ENCODE measurements at regions not wholly inside any gene's neighbourhood (a gene's known extent, or its start where the extent isn't known, plus 50 kb on each side); places are given as distances from the start of the nearest gene placed in this dataset.
"Not testable (repeated sequence)": the region's sequence is repeated elsewhere in the genome, so short reads cannot be mapped to it uniquely, and the experiment has no call there.

DNA sequence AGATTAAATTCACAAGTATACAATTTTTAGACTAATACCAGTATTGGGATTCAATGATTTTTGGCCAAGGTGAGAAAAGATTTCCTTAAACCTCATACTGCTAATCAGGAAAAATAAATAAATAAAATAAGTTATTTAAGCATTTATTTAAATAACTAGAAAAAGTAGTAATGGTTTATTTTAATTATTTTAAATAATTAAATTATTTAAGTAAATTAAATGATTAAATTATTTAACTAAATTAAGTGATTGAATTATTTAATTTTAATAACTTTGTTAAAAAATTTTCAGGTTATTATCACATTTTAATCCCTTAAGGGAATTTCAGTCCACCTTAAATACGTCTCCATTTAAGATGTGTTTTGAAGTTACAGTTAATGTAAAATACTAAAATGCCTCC, 1831.5 kb upstream of the MIR17HG start:
- ATAC-seq = no peak

DNA sequence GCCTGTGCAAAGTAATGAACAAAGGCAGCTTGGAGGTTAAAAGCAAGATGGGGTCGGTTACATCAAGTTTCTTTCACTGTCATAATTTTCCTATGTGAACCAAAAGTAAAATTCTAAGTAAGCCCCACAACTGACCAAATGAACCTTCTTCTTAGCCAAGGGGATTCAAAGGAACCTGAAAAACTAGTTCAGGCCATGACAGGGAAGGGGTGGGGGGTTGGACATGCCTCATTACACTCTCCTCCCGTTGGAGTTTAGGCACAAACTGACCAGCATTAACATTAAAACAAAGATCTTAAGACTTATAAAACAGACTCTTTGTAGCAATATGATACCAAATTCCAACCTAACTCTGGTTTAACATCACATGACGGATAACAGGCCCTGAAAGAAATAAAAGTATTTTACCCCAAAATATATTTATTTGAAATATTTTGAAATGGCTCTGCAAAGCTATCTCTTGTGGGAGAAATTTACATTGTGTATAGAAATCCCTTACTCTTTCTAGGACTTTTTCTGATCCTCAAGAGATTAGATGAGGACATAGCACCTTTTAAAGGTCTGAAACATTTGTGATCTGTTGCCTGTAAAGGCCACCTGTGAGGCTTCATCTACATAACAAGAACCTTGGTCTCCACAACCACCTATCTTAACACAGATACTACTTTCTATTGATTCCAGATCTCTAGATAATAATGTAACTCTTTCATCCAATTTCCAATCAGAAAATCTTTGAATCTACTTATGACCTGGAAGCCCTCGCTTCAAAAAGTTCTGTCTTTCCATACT, 1829.0 kb upstream of the MIR17HG start:
- peaks cover 0 to 12% (median 0%) of the 10 kb centered on the region in 11 donors for H3K9me3 ChIP-seq
- DNase-seq = no peak
- intact Hi-C loops (cut with DNase I) = loop anchor here in 1 of 10 donors (10.0 kb wide), 1 partner anchor 64 kb away; no protein-coding TSS in a partner anchor
- 80 to 82% methylated on average over 4 of the region's 4 CpGs for WGBS, 2 donors
- no peak overlapping the region for H3K4me3 ChIP-seq
- H3K4me1 ChIP-seq = peaks cover 0 to 16% (median 0%) of the 10 kb centered on the region in 9 donors
- H3K27ac ChIP-seq = no peak overlapping the region
- no peaks in the 10 kb centered on the region for H3K36me3 ChIP-seq
- H3K27me3 ChIP-seq = no peaks in the 10 kb centered on the region
- no peak for ATAC-seq
- TF ChIP-seq, protein P1, sequence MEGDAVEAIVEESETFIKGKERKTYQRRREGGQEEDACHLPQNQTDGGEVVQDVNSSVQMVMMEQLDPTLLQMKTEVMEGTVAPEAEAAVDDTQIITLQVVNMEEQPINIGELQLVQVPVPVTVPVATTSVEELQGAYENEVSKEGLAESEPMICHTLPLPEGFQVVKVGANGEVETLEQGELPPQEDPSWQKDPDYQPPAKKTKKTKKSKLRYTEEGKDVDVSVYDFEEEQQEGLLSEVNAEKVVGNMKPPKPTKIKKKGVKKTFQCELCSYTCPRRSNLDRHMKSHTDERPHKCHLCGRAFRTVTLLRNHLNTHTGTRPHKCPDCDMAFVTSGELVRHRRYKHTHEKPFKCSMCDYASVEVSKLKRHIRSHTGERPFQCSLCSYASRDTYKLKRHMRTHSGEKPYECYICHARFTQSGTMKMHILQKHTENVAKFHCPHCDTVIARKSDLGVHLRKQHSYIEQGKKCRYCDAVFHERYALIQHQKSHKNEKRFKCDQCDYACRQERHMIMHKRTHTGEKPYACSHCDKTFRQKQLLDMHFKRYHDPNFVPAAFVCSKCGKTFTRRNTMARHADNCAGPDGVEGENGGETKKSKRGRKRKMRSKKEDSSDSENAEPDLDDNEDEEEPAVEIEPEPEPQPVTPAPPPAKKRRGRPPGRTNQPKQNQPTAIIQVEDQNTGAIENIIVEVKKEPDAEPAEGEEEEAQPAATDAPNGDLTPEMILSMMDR (IDR thresholded peaks at IDR 0.05) = no peak

More for the DNA sequence above, 1831.5 kb upstream of the MIR17HG start:
- H3K4me3 ChIP-seq = no peak overlapping the region
- no peak for DNase-seq
- no peak overlapping the region for H3K27ac ChIP-seq
- peaks cover 0 to 16% (median 0%) of the 10 kb centered on the region in 9 donors for H3K4me1 ChIP-seq
- intact Hi-C loops (cut with DNase I) = loop anchor here in 1 of 10 donors (10.0 kb wide), 1 partner anchor 61 kb away; no protein-coding TSS in a partner anchor
- WGBS, 2 donors = 90 to 93% methylated on average over 1 of the region's 1 CpG
- no peaks in the 10 kb centered on the region for H3K36me3 ChIP-seq
- H3K9me3 ChIP-seq = peaks cover 0 to 22% (median 0%) of the 10 kb centered on the region in 11 donors
- no peaks in the 10 kb centered on the region for H3K27me3 ChIP-seq
- TF ChIP-seq, protein P1 (IDR thresholded peaks at IDR 0.05) = no peak

DNA sequence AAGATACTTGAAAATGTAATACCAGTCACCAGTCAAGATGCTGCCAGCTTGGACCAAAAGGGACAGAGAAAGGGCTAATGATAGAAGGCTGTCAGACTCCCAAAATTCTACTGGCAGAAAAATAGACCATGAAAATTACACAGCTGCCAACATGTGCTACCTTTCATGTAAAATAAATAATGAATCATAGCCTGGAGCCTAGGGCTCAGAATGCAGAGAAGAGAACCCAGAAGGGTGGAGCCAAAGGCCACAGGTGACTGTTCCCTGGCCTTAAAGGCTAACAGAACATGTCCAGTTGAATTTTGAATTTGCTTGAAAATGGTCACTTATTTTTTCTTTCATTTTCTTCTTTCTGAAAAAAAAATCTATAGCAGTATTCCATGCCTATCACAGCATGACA, 1827.0 kb upstream of the MIR17HG start:
- no peak overlapping the region for H3K4me3 ChIP-seq
- ATAC-seq (no peak), DNase-seq (no peak)
- peaks cover 0 to 3% (median 0%) of the 10 kb centered on the region in 9 donors for H3K4me1 ChIP-seq
- H3K36me3 ChIP-seq = no peaks in the 10 kb centered on the region
- peaks cover 0 to 12% (median 0%) of the 10 kb centered on the region in 11 donors for H3K9me3 ChIP-seq
- no peak overlapping the region for H3K27ac ChIP-seq
- no peaks in the 10 kb centered on the region for H3K27me3 ChIP-seq
- TF ChIP-seq, protein P1 (IDR thresholded peaks at IDR 0.05) = no peak
- intact Hi-C loops (cut with DNase I) = no loop called here

DNA sequence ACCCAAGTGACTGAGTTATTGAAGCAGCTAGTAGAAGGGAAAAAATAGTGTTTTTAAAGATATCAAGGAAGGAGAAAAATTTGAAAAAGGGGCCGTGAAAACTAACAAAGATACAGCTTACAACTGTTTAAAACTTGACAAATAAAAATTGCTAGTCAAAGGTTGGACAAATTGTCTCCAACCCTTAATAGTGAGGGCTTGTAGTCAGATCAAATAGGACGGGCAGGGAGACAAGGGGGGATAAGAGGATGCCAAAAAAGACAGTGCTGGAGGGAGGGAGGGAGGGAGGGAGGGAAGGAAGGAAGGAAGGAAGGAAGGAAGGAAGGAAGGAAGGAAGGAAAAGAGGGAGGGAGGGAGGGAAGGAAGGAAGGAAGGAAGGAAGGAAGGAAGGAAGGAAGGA, 1825.8 kb upstream of the MIR17HG start:
- H3K27ac ChIP-seq; ATAC-seq; intact Hi-C loops (cut with DNase I); H3K4me3 ChIP-seq; H3K36me3 ChIP-seq; H3K4me1 ChIP-seq; H3K27me3 ChIP-seq; DNase-seq: not testable (repeated sequence)
- 72 to 76% methylated on average over 2 of the region's 2 CpGs for WGBS, 2 donors
- peaks cover 0 to 12% (median 0%) of the 10 kb centered on the region in 11 donors for H3K9me3 ChIP-seq

Data from heart right ventricle (tissue), 16 donors.